ENCODE measurements at regions not wholly inside any gene's neighbourhood (a gene's known extent, or its start where the extent isn't known, plus 50 kb on each side); places are given as distances from the start of the nearest gene placed in this dataset.
A peak's percentile ranks its signal among the peaks of the same experiment; 100 is the strongest.
"Not testable (repeated sequence)": the region's sequence is repeated elsewhere in the genome, so short reads cannot be mapped to it uniquely, and the experiment has no call there.

GRCh38 chrY:3367535-3367934, 211.3 kb upstream of the TGIF2LY start:
- H3K9me3 ChIP-seq (ENCODE audit: insufficient read depth in 2 of 2, low read depth in 1 of 2, low read length in 1 of 2); H3K4me3 ChIP-seq (ENCODE audit: extremely low read depth in 1 of 4, insufficient read depth in 2 of 4, low read depth in 3 of 4, low read length in 4 of 4); H3K79me1 ChIP-seq (ENCODE audit: low read depth, low read length); H3K14ac ChIP-seq (ENCODE audit: insufficient read length); CTCF ChIA-PET (ENCODE audit: partially characterized antibody); H2BK20ac ChIP-seq (ENCODE audit: low read length); H3K23me2 ChIP-seq (ENCODE audit: low read depth, low read length); H3K56ac ChIP-seq (replicated peaks; ENCODE audit: insufficient read length, low read depth, low read length); H3K9ac ChIP-seq (replicated peaks in 1 of 4; ENCODE audit: extremely low read depth in 1 of 4, low read depth in 3 of 4, low read length in 3 of 4); H4K5ac ChIP-seq (ENCODE audit: insufficient read length, low read depth, low read length); H2BK5ac ChIP-seq (ENCODE audit: low read depth, low read length); H3K27me3 ChIP-seq (replicated peaks in 1 of 4; ENCODE audit: control insufficient read depth in 3 of 4, extremely low read depth in 1 of 4, insufficient read depth in 3 of 4, low read length in 3 of 4); H2BK12ac ChIP-seq (ENCODE audit: low read depth, low read length); H4K20me1 ChIP-seq (replicated peaks in 1 of 2; ENCODE audit: control insufficient read depth in 1 of 2, insufficient read depth in 2 of 2, low read length in 2 of 2); H2AFZ ChIP-seq (ENCODE audit: low read length); H3K4me2 ChIP-seq (ENCODE audit: insufficient read depth in 1 of 2, low read depth in 2 of 2, low read length in 2 of 2); H2AK5ac ChIP-seq (ENCODE audit: low read depth, low read length); DNase-seq (ENCODE audit: low read depth in 1 of 2, low spot score in 2 of 2); H3K27ac ChIP-seq (ENCODE audit: low read depth, low read length); H3K79me2 ChIP-seq (ENCODE audit: control insufficient read depth in 1 of 2, insufficient read depth in 2 of 2, low read length in 2 of 2); POLR2A ChIA-PET (ENCODE audit: partially characterized antibody); H2BK15ac ChIP-seq (ENCODE audit: low read length); H2BK120ac ChIP-seq (replicated peaks; ENCODE audit: low read depth, low read length); H4K8ac ChIP-seq (ENCODE audit: extremely low read depth, insufficient read depth, low read length); H4K91ac ChIP-seq (replicated peaks; ENCODE audit: insufficient read length, low read length); H3K23ac ChIP-seq (ENCODE audit: insufficient read length); H3K4me1 ChIP-seq (replicated peaks in 1 of 4; ENCODE audit: control insufficient read depth in 3 of 4, insufficient read depth in 4 of 4, low read length in 3 of 4); H3K4ac ChIP-seq (replicated peaks; ENCODE audit: insufficient read length, low read depth, low read length); H3K36me3 ChIP-seq (ENCODE audit: control insufficient read depth in 2 of 4, insufficient read depth in 4 of 4, low read length in 3 of 4); H3K18ac ChIP-seq (ENCODE audit: extremely low read depth, low read length): not testable (repeated sequence)
- peak; percentile 96 for FAIRE-seq

- H2BK20ac ChIP-seq (ENCODE audit: low read length); H3K9me3 ChIP-seq (ENCODE audit: insufficient read depth in 2 of 2, low read depth in 1 of 2, low read length in 1 of 2); H2AK5ac ChIP-seq (ENCODE audit: low read depth, low read length); H3K9ac ChIP-seq (replicated peaks in 1 of 4; ENCODE audit: extremely low read depth in 1 of 4, low read depth in 3 of 4, low read length in 3 of 4); DNase-seq (ENCODE audit: low read depth in 1 of 2, low spot score in 2 of 2); H3K4me3 ChIP-seq (ENCODE audit: extremely low read depth in 1 of 4, insufficient read depth in 2 of 4, low read depth in 3 of 4, low read length in 4 of 4); CTCF ChIA-PET (ENCODE audit: partially characterized antibody); H3K4me1 ChIP-seq (replicated peaks in 1 of 4; ENCODE audit: control insufficient read depth in 3 of 4, insufficient read depth in 4 of 4, low read length in 3 of 4); H3K4ac ChIP-seq (replicated peaks; ENCODE audit: insufficient read length, low read depth, low read length); H3K27ac ChIP-seq (ENCODE audit: low read depth, low read length); H3K36me3 ChIP-seq (ENCODE audit: control insufficient read depth in 2 of 4, insufficient read depth in 4 of 4, low read length in 3 of 4); H3K79me1 ChIP-seq (ENCODE audit: low read depth, low read length); H4K8ac ChIP-seq (ENCODE audit: extremely low read depth, insufficient read depth, low read length); H2BK5ac ChIP-seq (ENCODE audit: low read depth, low read length); H4K91ac ChIP-seq (replicated peaks; ENCODE audit: insufficient read length, low read length); H3K79me2 ChIP-seq (ENCODE audit: control insufficient read depth in 1 of 2, insufficient read depth in 2 of 2, low read length in 2 of 2); H3K23me2 ChIP-seq (ENCODE audit: low read depth, low read length); H2BK120ac ChIP-seq (replicated peaks; ENCODE audit: low read depth, low read length); H3K18ac ChIP-seq (ENCODE audit: extremely low read depth, low read length); H4K20me1 ChIP-seq (replicated peaks in 1 of 2; ENCODE audit: control insufficient read depth in 1 of 2, insufficient read depth in 2 of 2, low read length in 2 of 2); H2BK12ac ChIP-seq (ENCODE audit: low read depth, low read length); H3K14ac ChIP-seq (ENCODE audit: insufficient read length); POLR2A ChIA-PET (ENCODE audit: partially characterized antibody); H3K4me2 ChIP-seq (ENCODE audit: insufficient read depth in 1 of 2, low read depth in 2 of 2, low read length in 2 of 2); H2BK15ac ChIP-seq (ENCODE audit: low read length); H2AFZ ChIP-seq (ENCODE audit: low read length); H3K27me3 ChIP-seq (replicated peaks in 1 of 4; ENCODE audit: control insufficient read depth in 3 of 4, extremely low read depth in 1 of 4, insufficient read depth in 3 of 4, low read length in 3 of 4); H4K5ac ChIP-seq (ENCODE audit: insufficient read length, low read depth, low read length); H3K56ac ChIP-seq (replicated peaks; ENCODE audit: insufficient read length, low read depth, low read length); H3K23ac ChIP-seq (ENCODE audit: insufficient read length): not testable (repeated sequence)
- no CpG with 5 or more reads among the region's 1 CpG for WGBS, 2 experiments (ENCODE audit: extremely low coverage in 1 of 2, insufficient coverage in 1 of 2, insufficient read length in 1 of 2, insufficient replicate concordance in 2 of 2, low coverage in 1 of 2, low lambda C conversion rate in 2 of 2, missing lambda C conversion rate in 1 of 2)
- FAIRE-seq, result peak; percentile 99
Measured at GRCh38 chrY:3368459-3368858, 210.4 kb upstream of the TGIF2LY start.

All from H1 (cell line).